GDM1 (cell line): ENCODE measurements at regions not wholly inside any gene's neighbourhood (a gene's known extent, or its start where the extent isn't known, plus 50 kb on each side); places are given as distances from the start of the nearest gene placed in this dataset.

Experiments
- DNase-seq: peaks from one replicate; lab custom pipeline; 2025; lab: John Stamatoyannopoulos, UW

- DNase-seq = no peak
Observed at GRCh38 chr2:60295636-60295962, 257.9 kb downstream of the BCL11A start.

GRCh38 chr2:60294901-60295635, 258.4 kb downstream of the BCL11A start:
- DNase-seq = no peak

GRCh38 chr2:60292242-60292641, 261.2 kb downstream of the BCL11A start:
- no peak for DNase-seq

- no peak for DNase-seq
Observed at GRCh38 chr2:60290509-60290908, 262.9 kb downstream of the BCL11A start.

GRCh38 chr2:60285626-60286316, 267.7 kb downstream of the BCL11A start:
- DNase-seq = no peak

- DNase-seq = no peak
Observed at GRCh38 chr2:60283626-60284025, 269.8 kb downstream of the BCL11A start.

GRCh38 chr2:60282886-60283285, 270.6 kb downstream of the BCL11A start:
- DNase-seq = no peak

- no peak for DNase-seq
Observed at GRCh38 chr2:60281730-60282129, 271.7 kb downstream of the BCL11A start.

GRCh38 chr2:60280238-60280637, 273.2 kb downstream of the BCL11A start:
- no peak for DNase-seq

GRCh38 chr2:60278906-60279305, 274.5 kb downstream of the BCL11A start:
- DNase-seq = no peak

- DNase-seq = no peak
Observed at GRCh38 chr2:60275958-60276357, 277.5 kb downstream of the BCL11A start.

GRCh38 chr2:60273836-60274235, 279.6 kb downstream of the BCL11A start:
- no peak for DNase-seq

GRCh38 chr2:60271713-60272112, 281.7 kb downstream of the BCL11A start:
- no peak for DNase-seq

- no peak for DNase-seq
Observed at GRCh38 chr2:60271131-60271530, 282.3 kb downstream of the BCL11A start.

GRCh38 chr2:60268661-60269060, 284.8 kb downstream of the BCL11A start:
- no peak for DNase-seq

- DNase-seq = no peak
Observed at GRCh38 chr2:60268032-60268431, 285.4 kb downstream of the BCL11A start.

- DNase-seq = no peak
Observed at GRCh38 chr2:60267122-60267521, 286.3 kb downstream of the BCL11A start.

- DNase-seq = no peak
Observed at GRCh38 chr2:60262178-60262577, 291.3 kb downstream of the BCL11A start.

- DNase-seq = no peak
Observed at GRCh38 chr2:60260639-60261296, 292.7 kb downstream of the BCL11A start.

- DNase-seq = no peak
Observed at GRCh38 chr2:60259781-60260180, 293.7 kb downstream of the BCL11A start.

- DNase-seq = no peak
Observed at GRCh38 chr2:60252581-60253150, 300.8 kb downstream of the BCL11A start.

- no peak for DNase-seq
Observed at GRCh38 chr2:60251247-60251646, 302.2 kb downstream of the BCL11A start.

- no peak for DNase-seq
Observed at GRCh38 chr2:60249879-60250278, 303.6 kb downstream of the BCL11A start.
